K562 (cell line): ENCODE measurements at regions not wholly inside any gene's neighbourhood (a gene's known extent, or its start where the extent isn't known, plus 50 kb on each side); places are given as distances from the start of the nearest gene placed in this dataset.

Experiments used
- IRF2 ChIP-seq: sonication (generic); formaldehyde crosslinking; IDR thresholded peaks from 2 replicates; pipeline ENCODE4 v1.8.1; 2022; ENCODE audit warnings: mild to moderate bottlenecking, missing genetic modification reagents
- KAT7 ChIP-seq: sonication (generic); formaldehyde crosslinking; IDR thresholded peaks from 2 replicates; pipeline ENCODE4 v1.8.0; 2022; ENCODE audit warnings: missing genetic modification reagents, mild to moderate bottlenecking, borderline replicate concordance
- TEAD4 ChIP-seq, 2 experiments: sonication (generic) in 1 of 2; formaldehyde crosslinking in 1 of 2; IDR thresholded peaks; 2 replicates each; pipeline versions ENCODE4 v1.6.1 to v1.8.0; 2012 to 2022; ENCODE audit warnings: borderline replicate concordance in 1 of 2, inconsistent platforms in 1 of 2, low read length in 1 of 2, mild to moderate bottlenecking in 1 of 2, missing genetic modification reagents in 1 of 2
- ZNF592 ChIP-seq: fragments of 450-650 bp; IDR thresholded peaks from 2 replicates; pipeline ENCODE4 v1.6.1; 2017; ENCODE audit warnings: antibody characterized with exemption, mild to moderate bottlenecking

GRCh38 chr5:111935835-111936234, 178.8 kb upstream of the NREP start:
- TF ChIP-seq KAT7 (CRISPR knock-in tag) (no peak), TEAD4 (IDR thresholded peaks at IDR 0.05; ENCODE audit: low read length) (no peak), TEAD4 (CRISPR knock-in tag; IDR thresholded peaks at IDR 0.05; ENCODE audit: borderline replicate concordance) (no peak), IRF2 (CRISPR knock-in tag) (no peak), ZNF592 (no peak)
